ENCODE measurements at regions not wholly inside any gene's neighbourhood (a gene's known extent, or its start where the extent isn't known, plus 50 kb on each side); places are given as distances from the start of the nearest gene placed in this dataset.

DNA sequence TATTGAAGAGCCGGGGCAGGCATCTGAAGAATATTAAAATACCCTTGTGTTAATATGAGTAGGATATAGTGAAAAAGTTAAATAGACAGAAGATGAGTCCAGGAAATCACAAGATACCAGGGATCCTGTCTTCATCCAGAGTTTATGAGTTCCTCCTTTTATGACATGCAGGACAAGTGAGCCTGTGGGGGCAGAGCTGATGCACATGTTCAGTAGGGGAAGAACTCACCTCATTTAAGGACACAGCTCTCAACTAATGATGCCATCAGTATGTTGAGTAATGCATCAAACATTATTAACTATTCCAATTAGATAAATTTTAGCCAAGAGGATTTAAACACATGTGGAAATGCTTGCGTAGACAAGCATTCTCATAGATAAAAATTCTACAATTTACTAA lies 435.8 kb upstream of the AKR1E2 start:
- CTCF ChIA-PET, result no interaction called here
- Mint-ChIP-seq H3K27ac (no peak overlapping the region), H3K27me3 (ENCODE audit: low read depth) (no peaks in the 10 kb centered on the region), H3K9me3 (no peaks in the 10 kb centered on the region), H3K4me1 (peaks cover 5% of the 10 kb centered on the region; the same call in 1 of the 2 replicates), H3K4me3 (no peak overlapping the region), H3K36me3 (no peaks in the 10 kb centered on the region)
- DNase-seq (ENCODE audit: low spot score), result no peak
- TF ChIP-seq, protein P1, sequence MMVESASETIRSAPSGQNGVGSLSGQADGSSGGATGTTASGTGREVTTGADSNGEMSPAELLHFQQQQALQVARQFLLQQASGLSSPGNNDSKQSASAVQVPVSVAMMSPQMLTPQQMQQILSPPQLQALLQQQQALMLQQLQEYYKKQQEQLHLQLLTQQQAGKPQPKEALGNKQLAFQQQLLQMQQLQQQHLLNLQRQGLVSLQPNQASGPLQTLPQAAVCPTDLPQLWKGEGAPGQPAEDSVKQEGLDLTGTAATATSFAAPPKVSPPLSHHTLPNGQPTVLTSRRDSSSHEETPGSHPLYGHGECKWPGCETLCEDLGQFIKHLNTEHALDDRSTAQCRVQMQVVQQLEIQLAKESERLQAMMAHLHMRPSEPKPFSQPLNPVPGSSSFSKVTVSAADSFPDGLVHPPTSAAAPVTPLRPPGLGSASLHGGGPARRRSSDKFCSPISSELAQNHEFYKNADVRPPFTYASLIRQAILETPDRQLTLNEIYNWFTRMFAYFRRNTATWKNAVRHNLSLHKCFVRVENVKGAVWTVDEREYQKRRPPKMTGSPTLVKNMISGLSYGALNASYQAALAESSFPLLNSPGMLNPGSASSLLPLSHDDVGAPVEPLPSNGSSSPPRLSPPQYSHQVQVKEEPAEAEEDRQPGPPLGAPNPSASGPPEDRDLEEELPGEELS (CRISPR knock-in tag; IDR thresholded peaks at IDR 0.05), result no peak
- TF ChIP-seq, protein P2, sequence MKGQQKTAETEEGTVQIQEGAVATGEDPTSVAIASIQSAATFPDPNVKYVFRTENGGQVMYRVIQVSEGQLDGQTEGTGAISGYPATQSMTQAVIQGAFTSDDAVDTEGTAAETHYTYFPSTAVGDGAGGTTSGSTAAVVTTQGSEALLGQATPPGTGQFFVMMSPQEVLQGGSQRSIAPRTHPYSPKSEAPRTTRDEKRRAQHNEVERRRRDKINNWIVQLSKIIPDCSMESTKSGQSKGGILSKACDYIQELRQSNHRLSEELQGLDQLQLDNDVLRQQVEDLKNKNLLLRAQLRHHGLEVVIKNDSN (CRISPR knock-in tag; IDR thresholded peaks at IDR 0.05), result no peak
- POLR2A ChIA-PET, result no interaction called here
- ATAC-seq, result no peak

DNA sequence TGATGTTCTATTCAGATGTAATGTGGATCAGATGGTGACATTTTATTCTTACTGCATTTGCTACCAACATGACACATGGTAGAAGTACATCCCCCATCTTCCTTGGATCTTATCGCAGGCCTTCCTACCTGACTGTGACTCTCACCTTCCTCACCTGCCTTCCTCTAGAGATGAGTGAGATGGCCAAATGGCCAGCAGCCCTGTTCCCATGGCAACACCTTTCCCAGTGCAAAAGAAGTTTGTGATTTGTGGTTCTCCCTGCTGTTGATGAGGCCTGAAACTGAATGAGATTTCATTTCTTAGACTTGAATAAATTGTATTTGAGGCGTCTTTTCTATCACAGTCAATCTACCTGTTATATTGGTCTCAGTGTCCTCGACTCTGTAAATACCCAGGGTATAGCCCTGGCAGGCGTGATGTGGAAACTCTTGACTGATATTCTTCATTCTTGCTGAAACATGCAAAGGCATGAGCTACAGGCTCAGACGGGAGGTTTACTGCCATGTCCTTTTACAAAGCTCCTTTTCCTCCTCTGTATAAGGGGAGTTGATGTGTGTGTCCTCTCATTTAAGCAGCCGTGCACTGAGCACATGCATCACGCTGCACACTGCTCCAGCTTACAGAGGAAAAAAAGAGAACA lies 440.7 kb upstream of the AKR1E2 start:
- ATAC-seq, result no peak
- no peak for DNase-seq (ENCODE audit: low spot score)
- Mint-ChIP-seq H3K4me1 (no peaks in the 10 kb centered on the region), H3K27me3 (ENCODE audit: low read depth) (no peaks in the 10 kb centered on the region), H3K4me3 (no peak overlapping the region), H3K36me3 (no peaks in the 10 kb centered on the region), H3K27ac (no peak overlapping the region), H3K9me3 (no peaks in the 10 kb centered on the region)
- ChIA-PET CTCF (no interaction called here), POLR2A (no interaction called here)
- TF ChIP-seq CREB1 (CRISPR knock-in tag; IDR thresholded peaks at IDR 0.05) (no peak), ETV6 (CRISPR knock-in tag; IDR thresholded peaks at IDR 0.05) (no peak), TEAD4 (CRISPR knock-in tag; IDR thresholded peaks at IDR 0.05) (no peak), NR1H2 (CRISPR knock-in tag; IDR thresholded peaks at IDR 0.05) (no peak), ZNF121 (CRISPR knock-in tag; IDR thresholded peaks at IDR 0.05) (no peak), IRF2 (CRISPR knock-in tag; IDR thresholded peaks at IDR 0.05; ENCODE audit: borderline replicate concordance, low read depth) (no peak), GABPB1 (CRISPR knock-in tag; IDR thresholded peaks at IDR 0.05) (no peak), EMX1 (CRISPR knock-in tag; IDR thresholded peaks at IDR 0.05) (no peak), ATF1 (CRISPR knock-in tag; IDR thresholded peaks at IDR 0.05) (no peak)
- TF ChIP-seq, protein P3, sequence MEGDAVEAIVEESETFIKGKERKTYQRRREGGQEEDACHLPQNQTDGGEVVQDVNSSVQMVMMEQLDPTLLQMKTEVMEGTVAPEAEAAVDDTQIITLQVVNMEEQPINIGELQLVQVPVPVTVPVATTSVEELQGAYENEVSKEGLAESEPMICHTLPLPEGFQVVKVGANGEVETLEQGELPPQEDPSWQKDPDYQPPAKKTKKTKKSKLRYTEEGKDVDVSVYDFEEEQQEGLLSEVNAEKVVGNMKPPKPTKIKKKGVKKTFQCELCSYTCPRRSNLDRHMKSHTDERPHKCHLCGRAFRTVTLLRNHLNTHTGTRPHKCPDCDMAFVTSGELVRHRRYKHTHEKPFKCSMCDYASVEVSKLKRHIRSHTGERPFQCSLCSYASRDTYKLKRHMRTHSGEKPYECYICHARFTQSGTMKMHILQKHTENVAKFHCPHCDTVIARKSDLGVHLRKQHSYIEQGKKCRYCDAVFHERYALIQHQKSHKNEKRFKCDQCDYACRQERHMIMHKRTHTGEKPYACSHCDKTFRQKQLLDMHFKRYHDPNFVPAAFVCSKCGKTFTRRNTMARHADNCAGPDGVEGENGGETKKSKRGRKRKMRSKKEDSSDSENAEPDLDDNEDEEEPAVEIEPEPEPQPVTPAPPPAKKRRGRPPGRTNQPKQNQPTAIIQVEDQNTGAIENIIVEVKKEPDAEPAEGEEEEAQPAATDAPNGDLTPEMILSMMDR (IDR thresholded peaks at IDR 0.05), result no peak
- TF ChIP-seq, protein P4, sequence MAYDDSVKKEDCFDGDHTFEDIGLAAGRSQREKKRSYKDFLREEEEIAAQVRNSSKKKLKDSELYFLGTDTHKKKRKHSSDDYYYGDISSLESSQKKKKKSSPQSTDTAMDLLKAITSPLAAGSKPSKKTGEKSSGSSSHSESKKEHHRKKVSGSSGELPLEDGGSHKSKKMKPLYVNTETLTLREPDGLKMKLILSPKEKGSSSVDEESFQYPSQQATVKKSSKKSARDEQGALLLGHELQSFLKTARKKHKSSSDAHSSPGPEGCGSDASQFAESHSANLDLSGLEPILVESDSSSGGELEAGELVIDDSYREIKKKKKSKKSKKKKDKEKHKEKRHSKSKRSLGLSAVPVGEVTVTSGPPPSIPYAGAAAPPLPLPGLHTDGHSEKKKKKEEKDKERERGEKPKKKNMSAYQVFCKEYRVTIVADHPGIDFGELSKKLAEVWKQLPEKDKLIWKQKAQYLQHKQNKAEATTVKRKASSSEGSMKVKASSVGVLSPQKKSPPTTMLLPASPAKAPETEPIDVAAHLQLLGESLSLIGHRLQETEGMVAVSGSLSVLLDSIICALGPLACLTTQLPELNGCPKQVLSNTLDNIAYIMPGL (CRISPR knock-in tag; IDR thresholded peaks at IDR 0.05), result no peak
- TF ChIP-seq, protein P5, sequence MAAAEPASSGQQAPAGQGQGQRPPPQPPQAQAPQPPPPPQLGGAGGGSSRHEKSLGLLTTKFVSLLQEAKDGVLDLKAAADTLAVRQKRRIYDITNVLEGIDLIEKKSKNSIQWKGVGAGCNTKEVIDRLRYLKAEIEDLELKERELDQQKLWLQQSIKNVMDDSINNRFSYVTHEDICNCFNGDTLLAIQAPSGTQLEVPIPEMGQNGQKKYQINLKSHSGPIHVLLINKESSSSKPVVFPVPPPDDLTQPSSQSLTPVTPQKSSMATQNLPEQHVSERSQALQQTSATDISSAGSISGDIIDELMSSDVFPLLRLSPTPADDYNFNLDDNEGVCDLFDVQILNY (CRISPR knock-in tag; IDR thresholded peaks at IDR 0.05), result no peak
- TF ChIP-seq, protein P6, sequence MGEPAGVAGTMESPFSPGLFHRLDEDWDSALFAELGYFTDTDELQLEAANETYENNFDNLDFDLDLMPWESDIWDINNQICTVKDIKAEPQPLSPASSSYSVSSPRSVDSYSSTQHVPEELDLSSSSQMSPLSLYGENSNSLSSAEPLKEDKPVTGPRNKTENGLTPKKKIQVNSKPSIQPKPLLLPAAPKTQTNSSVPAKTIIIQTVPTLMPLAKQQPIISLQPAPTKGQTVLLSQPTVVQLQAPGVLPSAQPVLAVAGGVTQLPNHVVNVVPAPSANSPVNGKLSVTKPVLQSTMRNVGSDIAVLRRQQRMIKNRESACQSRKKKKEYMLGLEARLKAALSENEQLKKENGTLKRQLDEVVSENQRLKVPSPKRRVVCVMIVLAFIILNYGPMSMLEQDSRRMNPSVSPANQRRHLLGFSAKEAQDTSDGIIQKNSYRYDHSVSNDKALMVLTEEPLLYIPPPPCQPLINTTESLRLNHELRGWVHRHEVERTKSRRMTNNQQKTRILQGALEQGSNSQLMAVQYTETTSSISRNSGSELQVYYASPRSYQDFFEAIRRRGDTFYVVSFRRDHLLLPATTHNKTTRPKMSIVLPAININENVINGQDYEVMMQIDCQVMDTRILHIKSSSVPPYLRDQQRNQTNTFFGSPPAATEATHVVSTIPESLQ (CRISPR knock-in tag; IDR thresholded peaks at IDR 0.05), result no peak
- TF ChIP-seq, protein P7, sequence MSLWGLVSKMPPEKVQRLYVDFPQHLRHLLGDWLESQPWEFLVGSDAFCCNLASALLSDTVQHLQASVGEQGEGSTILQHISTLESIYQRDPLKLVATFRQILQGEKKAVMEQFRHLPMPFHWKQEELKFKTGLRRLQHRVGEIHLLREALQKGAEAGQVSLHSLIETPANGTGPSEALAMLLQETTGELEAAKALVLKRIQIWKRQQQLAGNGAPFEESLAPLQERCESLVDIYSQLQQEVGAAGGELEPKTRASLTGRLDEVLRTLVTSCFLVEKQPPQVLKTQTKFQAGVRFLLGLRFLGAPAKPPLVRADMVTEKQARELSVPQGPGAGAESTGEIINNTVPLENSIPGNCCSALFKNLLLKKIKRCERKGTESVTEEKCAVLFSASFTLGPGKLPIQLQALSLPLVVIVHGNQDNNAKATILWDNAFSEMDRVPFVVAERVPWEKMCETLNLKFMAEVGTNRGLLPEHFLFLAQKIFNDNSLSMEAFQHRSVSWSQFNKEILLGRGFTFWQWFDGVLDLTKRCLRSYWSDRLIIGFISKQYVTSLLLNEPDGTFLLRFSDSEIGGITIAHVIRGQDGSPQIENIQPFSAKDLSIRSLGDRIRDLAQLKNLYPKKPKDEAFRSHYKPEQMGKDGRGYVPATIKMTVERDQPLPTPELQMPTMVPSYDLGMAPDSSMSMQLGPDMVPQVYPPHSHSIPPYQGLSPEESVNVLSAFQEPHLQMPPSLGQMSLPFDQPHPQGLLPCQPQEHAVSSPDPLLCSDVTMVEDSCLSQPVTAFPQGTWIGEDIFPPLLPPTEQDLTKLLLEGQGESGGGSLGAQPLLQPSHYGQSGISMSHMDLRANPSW (CRISPR knock-in tag; conservative IDR thresholded peaks at IDR 0.05; ENCODE audit: low read depth), result no peak
- TF ChIP-seq, protein P8, sequence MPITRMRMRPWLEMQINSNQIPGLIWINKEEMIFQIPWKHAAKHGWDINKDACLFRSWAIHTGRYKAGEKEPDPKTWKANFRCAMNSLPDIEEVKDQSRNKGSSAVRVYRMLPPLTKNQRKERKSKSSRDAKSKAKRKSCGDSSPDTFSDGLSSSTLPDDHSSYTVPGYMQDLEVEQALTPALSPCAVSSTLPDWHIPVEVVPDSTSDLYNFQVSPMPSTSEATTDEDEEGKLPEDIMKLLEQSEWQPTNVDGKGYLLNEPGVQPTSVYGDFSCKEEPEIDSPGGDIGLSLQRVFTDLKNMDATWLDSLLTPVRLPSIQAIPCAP (CRISPR knock-in tag; IDR thresholded peaks at IDR 0.05), result no peak
- TF ChIP-seq, protein P2 (CRISPR knock-in tag; IDR thresholded peaks at IDR 0.05), result no peak
